HepG2 (cell line): ENCODE measurements at regions not wholly inside any gene's neighbourhood (a gene's known extent, or its start where the extent isn't known, plus 50 kb on each side); places are given as distances from the start of the nearest gene placed in this dataset.

ENCODE experiments used
- ATAC-seq: fragments of 200-7000 bp; cut with Tn5 transposase; 3 replicates; pipeline ENCODE4 v1.9.1; 2020; ENCODE audit warnings: mild to moderate bottlenecking, moderate library complexity
- BruUV-seq: library from RNA; stranded (reverse); fragments of 400-500 nt; replicated peaks from 2 replicates; lab custom pipeline; 2021; lab: Mats Ljungman, UMichigan
- CTCF ChIA-PET: fragments of 300-600 bp; formaldehyde crosslinking; extraction: SDS; loops from one replicate; lab custom pipeline; 2021; ENCODE audit warnings: low total read pairs, inconsistent platforms, low intra/inter-chr PET ratio; lab: Yijun Ruan, JAX
- POLR2A ChIA-PET: fragments of 350-600 bp; sonication (Branson Sonifier 250); formaldehyde crosslinking; loops from one replicate; lab custom pipeline; 2020; ENCODE audit warnings: antibody characterized with exemption, inconsistent platforms; lab: Yijun Ruan, JAX
- DNase-seq: peaks from one replicate; pipeline ENCODE4 v3.0.0-alpha.2; 2015; ENCODE audit warnings: low spot score
- FAIRE-seq: peaks from 3 replicates; lab custom pipeline; 2011; peaks lifted over from hg19 to GRCh38; lab: Jason Lieb, UNC
- H2AFZ ChIP-seq: one replicate; pipeline ENCODE4 v1.6.1; 2011; ENCODE audit warnings: low read length, inconsistent platforms
- H3K27ac ChIP-seq: fragments of 300-600 bp; 3 replicates; pipeline ENCODE4 v1.8.0; 2011; ENCODE audit warnings: mixed run types, mild to moderate bottlenecking, mixed read lengths, low read length, inconsistent platforms; ENCODE audit not compliant: insufficient read depth; ENCODE audit errors: extremely low read length
- H3K27me3 ChIP-seq, 2 experiments: fragments of 200-600 bp in 1 of 2; 2 replicates in 1 of 2; 3 replicates in 1 of 2; pipeline versions ENCODE4 v1.6.0 to v1.8.0; 2011; ENCODE audit warnings: low read length in 2 of 2, mild to moderate bottlenecking in 2 of 2, moderate library complexity in 2 of 2, inconsistent platforms in 1 of 2; ENCODE audit not compliant: insufficient read depth in 2 of 2, control insufficient read depth in 1 of 2
- H3K36me3 ChIP-seq, 2 experiments: fragments of 200-600 bp in 1 of 2; replicated peaks in 1 of 2; 2 replicates in 1 of 2; 3 replicates in 1 of 2; pipeline versions ENCODE4 v1.5.1 to v1.8.0; 2011; ENCODE audit warnings: low read length in 2 of 2, inconsistent platforms in 1 of 2; ENCODE audit not compliant: insufficient read depth in 2 of 2, control insufficient read depth in 1 of 2
- H3K4me1 ChIP-seq: 2 replicates; pipeline ENCODE4 v1.5.1; 2012; ENCODE audit warnings: low read length, inconsistent platforms; ENCODE audit not compliant: insufficient read depth
- H3K4me2 ChIP-seq: 2 replicates; pipeline ENCODE4 v1.6.0; 2011; ENCODE audit warnings: low read depth, low read length, inconsistent platforms
- H3K4me3 ChIP-seq, 3 experiments: fragments of 200-600 bp in 1 of 3; sonication (generic), shearing (Covaris generic) in 1 of 3; replicated peaks in 1 of 3; 2 replicates each; pipeline ENCODE4 v1.5.1; 2011 to 2016; ENCODE audit warnings: low read length in 3 of 3, inconsistent platforms in 2 of 3, low read depth in 2 of 3, mild to moderate bottlenecking in 2 of 3, control low read depth in 1 of 3, mixed read lengths in 1 of 3; ENCODE audit not compliant: insufficient read depth in 1 of 3
- H3K79me2 ChIP-seq: one replicate; pipeline ENCODE4 v1.6.1; 2011; ENCODE audit warnings: low read length, inconsistent platforms; ENCODE audit not compliant: insufficient read depth
- H3K9ac ChIP-seq: 2 replicates; pipeline ENCODE4 v1.6.0; 2011; ENCODE audit warnings: mild to moderate bottlenecking, low read depth, low read length, inconsistent platforms; ENCODE audit not compliant: insufficient read depth
- H3K9me3 ChIP-seq: 2 replicates; pipeline ENCODE4 v1.5.1; 2012; ENCODE audit warnings: mild to moderate bottlenecking, low read length
- H4K20me1 ChIP-seq: 2 replicates; pipeline ENCODE4 v1.6.0; 2011; ENCODE audit warnings: inconsistent platforms, mild to moderate bottlenecking, low read length, moderate library complexity; ENCODE audit not compliant: insufficient read depth
- ATF2 ChIP-seq: sonication (generic); formaldehyde crosslinking; IDR thresholded peaks from 2 replicates; pipeline ENCODE4 v1.4.0; 2020; ENCODE audit warnings: missing genetic modification reagents
- MAFF ChIP-seq: IDR thresholded peaks from 2 replicates; pipeline ENCODE4 v1.6.1; 2011; ENCODE audit warnings: low read depth, low read length, improper control_type of control experiment
- MAFK ChIP-seq, 2 experiments: IDR thresholded peaks in 1 of 2; conservative IDR thresholded peaks in 1 of 2; 2 replicates each; pipeline ENCODE4 v1.6.1; 2011; ENCODE audit warnings: improper control_type of control experiment in 2 of 2, low read length in 2 of 2
- MED8 ChIP-seq: sonication (generic); formaldehyde crosslinking; IDR thresholded peaks from 2 replicates; pipeline ENCODE4 v1.8.1; 2023; ENCODE audit warnings: mild to moderate bottlenecking, missing genetic modification reagents; ENCODE audit not compliant: insufficient replicate concordance
- NR2F2 ChIP-seq: IDR thresholded peaks from 2 replicates; pipeline ENCODE4 v1.6.1; 2012; ENCODE audit warnings: low read depth, inconsistent platforms, borderline replicate concordance
- TBX3 ChIP-seq: fragments of 450-650 bp; IDR thresholded peaks from 2 replicates; pipeline ENCODE4 v1.6.1; 2017; ENCODE audit warnings: antibody characterized with exemption, mild to moderate bottlenecking, inconsistent platforms, borderline replicate concordance
- TFE3 ChIP-seq: IDR thresholded peaks from 2 replicates; pipeline ENCODE4 v1.6.1; 2016
- WGBS: methylation state at CpG from one replicate; pipeline ENCODE4 v1.1.6; 2017; ENCODE audit warnings: low lambda C conversion rate; 5-methylcytosine and 5-hydroxymethylcytosine counted together
- in situ Hi-C: cut with HindIII; loops from 2 replicates; pipeline ENCODE4 v1.10.0; 2017; ENCODE audit warnings: low pct_unique_long_range_greater_than_20kb; ENCODE audit not compliant: extremely low pct_ligation_motif_present
- intact Hi-C: fragments of 100-400 bp; cut with micrococcal nuclease; formaldehyde crosslinking; loops from one replicate; pipeline ENCODE4 v1.10.0; 2022; ENCODE audit not compliant: unreplicated experiment
- TF ChIP-seq, protein P1 (sequence below): sonication (generic); formaldehyde crosslinking; IDR thresholded peaks from 2 replicates; pipeline ENCODE4 v1.5.0; 2020; ENCODE audit warnings: mild to moderate bottlenecking, missing genetic modification reagents
- TF ChIP-seq, protein P2 (sequence below): sonication (generic); formaldehyde crosslinking; conservative IDR thresholded peaks from 2 replicates; pipeline ENCODE4 v1.8.0; 2022; ENCODE audit warnings: mild to moderate bottlenecking, moderate library complexity, missing genetic modification reagents
- TF ChIP-seq, protein P3 (sequence below), 2 experiments: fragments of 450-650 bp in 1 of 2; sonication (generic) in 1 of 2; formaldehyde crosslinking; IDR thresholded peaks; 2 replicates each; pipeline versions ENCODE4 v1.5.0 to v1.8.0; 2020 to 2022; ENCODE audit warnings: mild to moderate bottlenecking in 1 of 2, missing genetic modification reagents in 1 of 2
- TF ChIP-seq, protein P4 (sequence below): sonication (generic); formaldehyde crosslinking; IDR thresholded peaks from 2 replicates; pipeline ENCODE4 v1.5.0; 2020; ENCODE audit warnings: mild to moderate bottlenecking, missing genetic modification reagents, borderline replicate concordance

DNA sequence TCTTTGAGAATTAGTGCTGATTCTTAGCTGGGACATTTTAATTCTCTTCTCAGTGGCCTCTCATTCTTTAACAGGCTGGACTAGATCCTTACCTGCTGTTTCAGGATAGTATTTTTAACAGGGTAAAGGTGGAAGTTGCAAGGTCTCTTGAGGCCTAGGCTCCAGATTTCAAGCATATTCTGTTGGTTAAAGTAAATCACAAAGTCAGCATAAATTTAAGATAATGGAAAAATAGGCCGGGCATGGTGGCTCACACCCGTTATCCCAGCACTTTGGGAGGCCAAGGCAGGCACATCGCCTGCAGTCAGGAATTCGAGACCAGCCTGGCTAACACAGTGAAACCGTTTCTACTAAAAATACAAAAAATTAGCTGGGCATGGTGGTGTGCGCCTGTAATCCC is 1149.0 kb downstream of the EPHA7 start:
- no peaks in the 10 kb centered on the region for H3K27me3 ChIP-seq
- H3K9me3 ChIP-seq: no peaks in the 10 kb centered on the region
- no peak overlapping the region for H3K27ac ChIP-seq
- ChIA-PET POLR2A (no interaction called here), CTCF (no interaction called here)
- TF ChIP-seq TFE3 (CRISPR knock-in tag) (no peak), MAFF (peak; percentile 72), TBX3 (no peak), MED8 (CRISPR knock-in tag) (no peak), ATF2 (CRISPR knock-in tag) (no peak), NR2F2 (no peak), MAFK (conservative IDR thresholded peaks at IDR 0.05 in 1 of 2, IDR thresholded peaks at IDR 0.05 in 1 of 2; ENCODE audit: low read length in 2 of 2) (peak; percentile 75 to 83)
- TF ChIP-seq, protein P1, sequence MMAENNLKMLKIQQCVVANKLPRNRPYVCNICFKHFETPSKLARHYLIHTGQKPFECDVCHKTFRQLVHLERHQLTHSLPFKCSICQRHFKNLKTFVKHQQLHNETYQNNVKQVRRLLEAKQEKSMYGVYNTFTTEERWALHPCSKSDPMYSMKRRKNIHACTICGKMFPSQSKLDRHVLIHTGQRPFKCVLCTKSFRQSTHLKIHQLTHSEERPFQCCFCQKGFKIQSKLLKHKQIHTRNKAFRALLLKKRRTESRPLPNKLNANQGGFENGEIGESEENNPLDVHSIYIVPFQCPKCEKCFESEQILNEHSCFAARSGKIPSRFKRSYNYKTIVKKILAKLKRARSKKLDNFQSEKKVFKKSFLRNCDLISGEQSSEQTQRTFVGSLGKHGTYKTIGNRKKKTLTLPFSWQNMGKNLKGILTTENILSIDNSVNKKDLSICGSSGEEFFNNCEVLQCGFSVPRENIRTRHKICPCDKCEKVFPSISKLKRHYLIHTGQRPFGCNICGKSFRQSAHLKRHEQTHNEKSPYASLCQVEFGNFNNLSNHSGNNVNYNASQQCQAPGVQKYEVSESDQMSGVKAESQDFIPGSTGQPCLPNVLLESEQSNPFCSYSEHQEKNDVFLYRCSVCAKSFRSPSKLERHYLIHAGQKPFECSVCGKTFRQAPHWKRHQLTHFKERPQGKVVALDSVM (CRISPR knock-in tag): no peak
- TF ChIP-seq, protein P2, sequence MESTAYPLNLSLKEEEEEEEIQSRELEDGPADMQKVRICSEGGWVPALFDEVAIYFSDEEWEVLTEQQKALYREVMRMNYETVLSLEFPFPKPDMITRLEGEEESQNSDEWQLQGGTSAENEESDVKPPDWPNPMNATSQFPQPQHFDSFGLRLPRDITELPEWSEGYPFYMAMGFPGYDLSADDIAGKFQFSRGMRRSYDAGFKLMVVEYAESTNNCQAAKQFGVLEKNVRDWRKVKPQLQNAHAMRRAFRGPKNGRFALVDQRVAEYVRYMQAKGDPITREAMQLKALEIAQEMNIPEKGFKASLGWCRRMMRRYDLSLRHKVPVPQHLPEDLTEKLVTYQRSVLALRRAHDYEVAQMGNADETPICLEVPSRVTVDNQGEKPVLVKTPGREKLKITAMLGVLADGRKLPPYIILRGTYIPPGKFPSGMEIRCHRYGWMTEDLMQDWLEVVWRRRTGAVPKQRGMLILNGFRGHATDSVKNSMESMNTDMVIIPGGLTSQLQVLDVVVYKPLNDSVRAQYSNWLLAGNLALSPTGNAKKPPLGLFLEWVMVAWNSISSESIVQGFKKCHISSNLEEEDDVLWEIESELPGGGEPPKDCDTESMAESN: no peak
- TF ChIP-seq, protein P3, sequence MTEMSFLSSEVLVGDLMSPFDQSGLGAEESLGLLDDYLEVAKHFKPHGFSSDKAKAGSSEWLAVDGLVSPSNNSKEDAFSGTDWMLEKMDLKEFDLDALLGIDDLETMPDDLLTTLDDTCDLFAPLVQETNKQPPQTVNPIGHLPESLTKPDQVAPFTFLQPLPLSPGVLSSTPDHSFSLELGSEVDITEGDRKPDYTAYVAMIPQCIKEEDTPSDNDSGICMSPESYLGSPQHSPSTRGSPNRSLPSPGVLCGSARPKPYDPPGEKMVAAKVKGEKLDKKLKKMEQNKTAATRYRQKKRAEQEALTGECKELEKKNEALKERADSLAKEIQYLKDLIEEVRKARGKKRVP (CRISPR knock-in tag; IDR thresholded peaks at IDR 0.05): no peak
- TF ChIP-seq, protein P4, sequence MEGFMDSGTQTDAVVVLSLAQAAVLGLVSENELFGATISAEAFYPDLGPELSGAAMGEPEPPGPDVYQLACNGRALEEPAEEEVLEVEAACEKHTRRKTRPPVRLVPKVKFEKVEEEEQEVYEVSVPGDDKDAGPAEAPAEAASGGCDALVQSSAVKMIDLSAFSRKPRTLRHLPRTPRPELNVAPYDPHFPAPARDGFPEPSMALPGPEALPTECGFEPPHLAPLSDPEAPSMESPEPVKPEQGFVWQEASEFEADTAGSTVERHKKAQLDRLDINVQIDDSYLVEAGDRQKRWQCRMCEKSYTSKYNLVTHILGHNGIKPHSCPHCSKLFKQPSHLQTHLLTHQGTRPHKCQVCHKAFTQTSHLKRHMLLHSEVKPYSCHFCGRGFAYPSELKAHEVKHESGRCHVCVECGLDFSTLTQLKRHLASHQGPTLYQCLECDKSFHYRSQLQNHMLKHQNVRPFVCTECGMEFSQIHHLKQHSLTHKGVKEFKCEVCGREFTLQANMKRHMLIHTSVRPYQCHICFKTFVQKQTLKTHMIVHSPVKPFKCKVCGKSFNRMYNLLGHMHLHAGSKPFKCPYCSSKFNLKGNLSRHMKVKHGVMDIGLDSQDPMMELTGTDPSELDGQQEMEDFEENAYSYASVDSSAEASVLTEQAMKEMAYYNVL (CRISPR knock-in tag): no peak
- H3K79me2 ChIP-seq: no peaks in the 10 kb centered on the region
- no peaks in the 10 kb centered on the region for H3K4me1 ChIP-seq
- no peak overlapping the region for H2AFZ ChIP-seq
- no peak overlapping the region for H3K4me2 ChIP-seq
- no peak for DNase-seq
- no peak overlapping the region for H3K4me3 ChIP-seq
- no TSS peak for BruUV-seq
- intact Hi-C loops (no loop called here), in situ Hi-C loops (no loop called here)
- no peak for ATAC-seq
- no peaks in the 10 kb centered on the region for H4K20me1 ChIP-seq
- WGBS: 22% methylated on average over 6 of the region's 6 CpGs
- FAIRE-seq: no peak
- no peaks in the 10 kb centered on the region for H3K36me3 ChIP-seq
- no peak overlapping the region for H3K9ac ChIP-seq
